ENCODE measurements at regions not wholly inside any gene's neighbourhood (a gene's known extent, or its start where the extent isn't known, plus 50 kb on each side); places are given as distances from the start of the nearest gene placed in this dataset.

- H3K4me3 ChIP-seq (replicated peaks; ENCODE audit: low read depth, low read length), result no peak overlapping the region
- TF ChIP-seq CTCF (IDR thresholded peaks at IDR 0.05; ENCODE audit: low read length, missing control alignments), result no peak
- no peak for DNase-seq (ENCODE audit: low read depth)
Measured at GRCh38 chr1:36743286-36744005, 260.7 kb upstream of the CSF3R start.

- no peak for DNase-seq (ENCODE audit: low read depth)
- H3K4me3 ChIP-seq (replicated peaks; ENCODE audit: low read depth, low read length), result no peak overlapping the region
- no peak for TF ChIP-seq CTCF (IDR thresholded peaks at IDR 0.05; ENCODE audit: low read length, missing control alignments)
Measured at GRCh38 chr1:36741066-36741465, 258.4 kb upstream of the CSF3R start.

GRCh38 chr1:36740446-36740845, 257.7 kb upstream of the CSF3R start:
- TF ChIP-seq CTCF (IDR thresholded peaks at IDR 0.05; ENCODE audit: low read length, missing control alignments), result no peak
- no peak overlapping the region for H3K4me3 ChIP-seq (replicated peaks; ENCODE audit: low read depth, low read length)
- no peak for DNase-seq (ENCODE audit: low read depth)

- H3K4me3 ChIP-seq (replicated peaks; ENCODE audit: low read depth, low read length), result no peak overlapping the region
- no peak for TF ChIP-seq CTCF (IDR thresholded peaks at IDR 0.05; ENCODE audit: low read length, missing control alignments)
- DNase-seq (ENCODE audit: low read depth), result no peak
Measured at GRCh38 chr1:36739703-36740289, 257.1 kb upstream of the CSF3R start.

- DNase-seq (ENCODE audit: low read depth), result no peak
- no peak overlapping the region for H3K4me3 ChIP-seq (replicated peaks; ENCODE audit: low read depth, low read length)
- no peak for TF ChIP-seq CTCF (IDR thresholded peaks at IDR 0.05; ENCODE audit: low read length, missing control alignments)
Measured at GRCh38 chr1:36738245-36738644, 255.5 kb upstream of the CSF3R start.

- no peak for DNase-seq (ENCODE audit: low read depth)
- no peak for TF ChIP-seq CTCF (IDR thresholded peaks at IDR 0.05; ENCODE audit: low read length, missing control alignments)
- H3K4me3 ChIP-seq (replicated peaks; ENCODE audit: low read depth, low read length), result no peak overlapping the region
Measured at GRCh38 chr1:36737767-36738166, 255.1 kb upstream of the CSF3R start.

Data from fibroblast of pulmonary artery (primary cell).